DND-41 (cell line): ENCODE measurements at regions not wholly inside any gene's neighbourhood (a gene's known extent, or its start where the extent isn't known, plus 50 kb on each side); places are given as distances from the start of the nearest gene placed in this dataset.

ENCODE experiments used
- EZH2 ChIP-seq: IDR thresholded peaks from 3 replicates; pipeline ENCODE4 v1.6.1; 2012; ENCODE audit warnings: borderline replicate concordance, low read depth, mild to moderate bottlenecking, moderate library complexity, low read length, inconsistent platforms; ENCODE audit not compliant: severe bottlenecking
- TF ChIP-seq, protein P1 (sequence below): IDR thresholded peaks from 2 replicates; pipeline ENCODE4 v1.5.1; 2012; ENCODE audit warnings: borderline replicate concordance, low read length, moderate library complexity, mild to moderate bottlenecking; ENCODE audit not compliant: poor library complexity, severe bottlenecking; ENCODE audit errors: extremely low read depth

- TF ChIP-seq, protein P1, sequence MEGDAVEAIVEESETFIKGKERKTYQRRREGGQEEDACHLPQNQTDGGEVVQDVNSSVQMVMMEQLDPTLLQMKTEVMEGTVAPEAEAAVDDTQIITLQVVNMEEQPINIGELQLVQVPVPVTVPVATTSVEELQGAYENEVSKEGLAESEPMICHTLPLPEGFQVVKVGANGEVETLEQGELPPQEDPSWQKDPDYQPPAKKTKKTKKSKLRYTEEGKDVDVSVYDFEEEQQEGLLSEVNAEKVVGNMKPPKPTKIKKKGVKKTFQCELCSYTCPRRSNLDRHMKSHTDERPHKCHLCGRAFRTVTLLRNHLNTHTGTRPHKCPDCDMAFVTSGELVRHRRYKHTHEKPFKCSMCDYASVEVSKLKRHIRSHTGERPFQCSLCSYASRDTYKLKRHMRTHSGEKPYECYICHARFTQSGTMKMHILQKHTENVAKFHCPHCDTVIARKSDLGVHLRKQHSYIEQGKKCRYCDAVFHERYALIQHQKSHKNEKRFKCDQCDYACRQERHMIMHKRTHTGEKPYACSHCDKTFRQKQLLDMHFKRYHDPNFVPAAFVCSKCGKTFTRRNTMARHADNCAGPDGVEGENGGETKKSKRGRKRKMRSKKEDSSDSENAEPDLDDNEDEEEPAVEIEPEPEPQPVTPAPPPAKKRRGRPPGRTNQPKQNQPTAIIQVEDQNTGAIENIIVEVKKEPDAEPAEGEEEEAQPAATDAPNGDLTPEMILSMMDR, result no peak
- no peak for TF ChIP-seq EZH2
Measured at GRCh38 chr12:124188561-124189405, 106.1 kb upstream of the RFLNA start.
